GM12878 (cell line): ENCODE measurements at regions not wholly inside any gene's neighbourhood (a gene's known extent, or its start where the extent isn't known, plus 50 kb on each side); places are given as distances from the start of the nearest gene placed in this dataset.

Experiments used
- CHD4 ChIP-seq: fragments of 200-600 bp; sonication (generic); IDR thresholded peaks from 2 replicates; pipeline ENCODE4 v1.6.1; 2016; ENCODE audit warnings: mild to moderate bottlenecking
- EP300 ChIP-seq, 2 experiments: fragments of 150-350 bp in 1 of 2; IDR thresholded peaks; 2 replicates each; pipeline ENCODE4 v1.6.1; 2011 to 2012; ENCODE audit warnings: low read depth in 2 of 2, low read length in 2 of 2, borderline replicate concordance in 1 of 2, improper control_type of control experiment in 1 of 2, inconsistent platforms in 1 of 2; ENCODE audit not compliant: control insufficient read depth in 1 of 2
- HDAC6 ChIP-seq: fragments of 200-600 bp; sonication (generic); IDR thresholded peaks from one replicate; pipeline ENCODE4 v1.8.0; 2017; ENCODE audit warnings: antibody characterized with exemption; ENCODE audit not compliant: unreplicated experiment
- IKZF1 ChIP-seq: fragments of 450-650 bp; conservative IDR thresholded peaks from 2 replicates; pipeline ENCODE4 v1.6.1; 2017; ENCODE audit warnings: antibody characterized with exemption, mild to moderate bottlenecking
- LARP7 ChIP-seq: fragments of 450-650 bp; IDR thresholded peaks from 2 replicates; pipeline ENCODE4 v1.6.1; 2017; ENCODE audit warnings: mild to moderate bottlenecking
- NFIC ChIP-seq: IDR thresholded peaks from 2 replicates; pipeline ENCODE4 v1.6.1; 2012; ENCODE audit warnings: low read depth, mild to moderate bottlenecking, inconsistent platforms, low read length, moderate library complexity
- NFXL1 ChIP-seq: fragments of 450-650 bp; IDR thresholded peaks from 2 replicates; pipeline ENCODE4 v1.6.1; 2017; ENCODE audit warnings: antibody characterized with exemption, mild to moderate bottlenecking, borderline replicate concordance
- POLR2AphosphoS2 ChIP-seq: IDR thresholded peaks from 2 replicates; pipeline ENCODE4 v1.6.1; 2011; ENCODE audit warnings: low read depth, mild to moderate bottlenecking, low read length, improper control_type of control experiment, moderate library complexity
- SIN3A ChIP-seq: IDR thresholded peaks from 2 replicates; pipeline ENCODE4 v1.6.1; 2012; ENCODE audit warnings: low read depth, low read length, improper control_type of control experiment
- TARDBP ChIP-seq: IDR thresholded peaks from 2 replicates; pipeline ENCODE4 v1.6.1; 2016; ENCODE audit warnings: borderline replicate concordance
- ZNF207 ChIP-seq: fragments of 450-650 bp; IDR thresholded peaks from 2 replicates; pipeline ENCODE4 v1.6.1; 2014; ENCODE audit warnings: antibody characterized with exemption, mild to moderate bottlenecking, borderline replicate concordance
- TF ChIP-seq, protein P1 (sequence below): fragments of 450-650 bp; IDR thresholded peaks from 2 replicates; pipeline ENCODE4 v1.6.1; 2016; ENCODE audit warnings: mild to moderate bottlenecking
- TF ChIP-seq, protein P2 (sequence below): IDR thresholded peaks from 2 replicates; pipeline ENCODE4 v1.6.1; 2012; ENCODE audit warnings: low read depth, low read length, improper control_type of control experiment
- TF ChIP-seq, protein P3 (sequence below): fragments of 450-650 bp; formaldehyde crosslinking; IDR thresholded peaks from 2 replicates; pipeline ENCODE4 v1.4.0; 2020; ENCODE audit warnings: mild to moderate bottlenecking, moderate library complexity
- TF ChIP-seq, protein P4 (sequence below): IDR thresholded peaks from 2 replicates; pipeline ENCODE4 v1.6.1; 2012; ENCODE audit warnings: mild to moderate bottlenecking, low read depth, low read length
- TF ChIP-seq, protein P5 (sequence below): fragments of 450-650 bp; IDR thresholded peaks from 2 replicates; pipeline ENCODE4 v1.6.1; 2016; ENCODE audit warnings: mild to moderate bottlenecking

DNA sequence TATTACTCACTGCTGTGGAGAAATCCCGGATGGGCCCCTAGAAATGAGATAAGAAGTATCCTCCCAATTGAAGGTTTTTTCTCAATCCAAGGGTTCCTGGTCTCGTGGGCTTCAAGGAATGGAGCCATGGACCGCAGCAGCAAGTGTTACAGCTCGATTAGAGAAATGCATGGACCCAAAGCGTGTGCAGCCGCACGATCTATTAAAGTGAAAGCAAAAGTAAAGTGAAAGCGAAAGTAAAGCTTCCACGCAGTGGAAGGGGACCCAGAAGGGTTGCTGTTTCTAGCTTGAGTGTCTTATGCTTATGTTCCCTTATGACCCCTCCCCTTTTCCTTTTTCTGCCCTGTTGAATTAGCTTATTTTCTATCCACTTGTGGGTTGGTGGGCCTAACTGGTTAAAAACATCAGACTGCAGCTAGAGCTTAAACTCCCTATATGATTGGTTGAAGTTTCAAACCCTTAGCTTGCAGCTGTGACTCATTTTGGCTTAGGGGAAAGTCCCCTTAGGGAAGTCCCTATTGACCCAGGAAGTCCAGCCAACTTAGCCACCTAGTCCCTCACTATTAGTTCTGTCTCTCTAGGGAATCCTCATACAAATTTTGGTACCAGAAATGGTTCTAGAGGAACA, 1111.8 kb downstream of the TAF11L14 start (continued):
- no peak for TF ChIP-seq HDAC6
- TF ChIP-seq POLR2AphosphoS2: no peak
- TF ChIP-seq ZNF207: no peak
- TF ChIP-seq CHD4: no peak
- TF ChIP-seq, protein P1, sequence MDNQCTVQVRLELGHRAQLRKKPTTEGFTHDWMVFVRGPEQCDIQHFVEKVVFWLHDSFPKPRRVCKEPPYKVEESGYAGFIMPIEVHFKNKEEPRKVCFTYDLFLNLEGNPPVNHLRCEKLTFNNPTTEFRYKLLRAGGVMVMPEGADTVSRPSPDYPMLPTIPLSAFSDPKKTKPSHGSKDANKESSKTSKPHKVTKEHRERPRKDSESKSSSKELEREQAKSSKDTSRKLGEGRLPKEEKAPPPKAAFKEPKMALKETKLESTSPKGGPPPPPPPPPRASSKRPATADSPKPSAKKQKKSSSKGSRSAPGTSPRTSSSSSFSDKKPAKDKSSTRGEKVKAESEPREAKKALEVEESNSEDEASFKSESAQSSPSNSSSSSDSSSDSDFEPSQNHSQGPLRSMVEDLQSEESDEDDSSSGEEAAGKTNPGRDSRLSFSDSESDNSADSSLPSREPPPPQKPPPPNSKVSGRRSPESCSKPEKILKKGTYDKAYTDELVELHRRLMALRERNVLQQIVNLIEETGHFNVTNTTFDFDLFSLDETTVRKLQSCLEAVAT: peak; percentile 28; the same call in 1 of the 2 replicates
- TF ChIP-seq LARP7: no peak
- TF ChIP-seq EP300 (IDR thresholded peaks at IDR 0.05; ENCODE audit: borderline replicate concordance in 1 of 2, control insufficient read depth in 1 of 2, low read depth in 2 of 2, low read length in 2 of 2): peak in 1 of 2 experiments; percentile 48; a peak in 1 of 4 replicates
- TF ChIP-seq, protein P2, sequence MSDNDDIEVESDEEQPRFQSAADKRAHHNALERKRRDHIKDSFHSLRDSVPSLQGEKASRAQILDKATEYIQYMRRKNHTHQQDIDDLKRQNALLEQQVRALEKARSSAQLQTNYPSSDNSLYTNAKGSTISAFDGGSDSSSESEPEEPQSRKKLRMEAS: no peak
- no peak for TF ChIP-seq IKZF1
- no peak for TF ChIP-seq SIN3A
- TF ChIP-seq, protein P3, sequence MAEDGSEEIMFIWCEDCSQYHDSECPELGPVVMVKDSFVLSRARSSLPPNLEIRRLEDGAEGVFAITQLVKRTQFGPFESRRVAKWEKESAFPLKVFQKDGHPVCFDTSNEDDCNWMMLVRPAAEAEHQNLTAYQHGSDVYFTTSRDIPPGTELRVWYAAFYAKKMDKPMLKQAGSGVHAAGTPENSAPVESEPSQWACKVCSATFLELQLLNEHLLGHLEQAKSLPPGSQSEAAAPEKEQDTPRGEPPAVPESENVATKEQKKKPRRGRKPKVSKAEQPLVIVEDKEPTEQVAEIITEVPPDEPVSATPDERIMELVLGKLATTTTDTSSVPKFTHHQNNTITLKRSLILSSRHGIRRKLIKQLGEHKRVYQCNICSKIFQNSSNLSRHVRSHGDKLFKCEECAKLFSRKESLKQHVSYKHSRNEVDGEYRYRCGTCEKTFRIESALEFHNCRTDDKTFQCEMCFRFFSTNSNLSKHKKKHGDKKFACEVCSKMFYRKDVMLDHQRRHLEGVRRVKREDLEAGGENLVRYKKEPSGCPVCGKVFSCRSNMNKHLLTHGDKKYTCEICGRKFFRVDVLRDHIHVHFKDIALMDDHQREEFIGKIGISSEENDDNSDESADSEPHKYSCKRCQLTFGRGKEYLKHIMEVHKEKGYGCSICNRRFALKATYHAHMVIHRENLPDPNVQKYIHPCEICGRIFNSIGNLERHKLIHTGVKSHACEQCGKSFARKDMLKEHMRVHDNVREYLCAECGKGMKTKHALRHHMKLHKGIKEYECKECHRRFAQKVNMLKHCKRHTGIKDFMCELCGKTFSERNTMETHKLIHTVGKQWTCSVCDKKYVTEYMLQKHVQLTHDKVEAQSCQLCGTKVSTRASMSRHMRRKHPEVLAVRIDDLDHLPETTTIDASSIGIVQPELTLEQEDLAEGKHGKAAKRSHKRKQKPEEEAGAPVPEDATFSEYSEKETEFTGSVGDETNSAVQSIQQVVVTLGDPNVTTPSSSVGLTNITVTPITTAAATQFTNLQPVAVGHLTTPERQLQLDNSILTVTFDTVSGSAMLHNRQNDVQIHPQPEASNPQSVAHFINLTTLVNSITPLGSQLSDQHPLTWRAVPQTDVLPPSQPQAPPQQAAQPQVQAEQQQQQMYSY (CRISPR knock-in tag): no peak
- TF ChIP-seq NFIC: peak; percentile 55; the same call in 1 of the 2 replicates
- TF ChIP-seq, protein P4, sequence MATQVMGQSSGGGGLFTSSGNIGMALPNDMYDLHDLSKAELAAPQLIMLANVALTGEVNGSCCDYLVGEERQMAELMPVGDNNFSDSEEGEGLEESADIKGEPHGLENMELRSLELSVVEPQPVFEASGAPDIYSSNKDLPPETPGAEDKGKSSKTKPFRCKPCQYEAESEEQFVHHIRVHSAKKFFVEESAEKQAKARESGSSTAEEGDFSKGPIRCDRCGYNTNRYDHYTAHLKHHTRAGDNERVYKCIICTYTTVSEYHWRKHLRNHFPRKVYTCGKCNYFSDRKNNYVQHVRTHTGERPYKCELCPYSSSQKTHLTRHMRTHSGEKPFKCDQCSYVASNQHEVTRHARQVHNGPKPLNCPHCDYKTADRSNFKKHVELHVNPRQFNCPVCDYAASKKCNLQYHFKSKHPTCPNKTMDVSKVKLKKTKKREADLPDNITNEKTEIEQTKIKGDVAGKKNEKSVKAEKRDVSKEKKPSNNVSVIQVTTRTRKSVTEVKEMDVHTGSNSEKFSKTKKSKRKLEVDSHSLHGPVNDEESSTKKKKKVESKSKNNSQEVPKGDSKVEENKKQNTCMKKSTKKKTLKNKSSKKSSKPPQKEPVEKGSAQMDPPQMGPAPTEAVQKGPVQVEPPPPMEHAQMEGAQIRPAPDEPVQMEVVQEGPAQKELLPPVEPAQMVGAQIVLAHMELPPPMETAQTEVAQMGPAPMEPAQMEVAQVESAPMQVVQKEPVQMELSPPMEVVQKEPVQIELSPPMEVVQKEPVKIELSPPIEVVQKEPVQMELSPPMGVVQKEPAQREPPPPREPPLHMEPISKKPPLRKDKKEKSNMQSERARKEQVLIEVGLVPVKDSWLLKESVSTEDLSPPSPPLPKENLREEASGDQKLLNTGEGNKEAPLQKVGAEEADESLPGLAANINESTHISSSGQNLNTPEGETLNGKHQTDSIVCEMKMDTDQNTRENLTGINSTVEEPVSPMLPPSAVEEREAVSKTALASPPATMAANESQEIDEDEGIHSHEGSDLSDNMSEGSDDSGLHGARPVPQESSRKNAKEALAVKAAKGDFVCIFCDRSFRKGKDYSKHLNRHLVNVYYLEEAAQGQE: no peak
- TF ChIP-seq TARDBP: no peak
- TF ChIP-seq, protein P5, sequence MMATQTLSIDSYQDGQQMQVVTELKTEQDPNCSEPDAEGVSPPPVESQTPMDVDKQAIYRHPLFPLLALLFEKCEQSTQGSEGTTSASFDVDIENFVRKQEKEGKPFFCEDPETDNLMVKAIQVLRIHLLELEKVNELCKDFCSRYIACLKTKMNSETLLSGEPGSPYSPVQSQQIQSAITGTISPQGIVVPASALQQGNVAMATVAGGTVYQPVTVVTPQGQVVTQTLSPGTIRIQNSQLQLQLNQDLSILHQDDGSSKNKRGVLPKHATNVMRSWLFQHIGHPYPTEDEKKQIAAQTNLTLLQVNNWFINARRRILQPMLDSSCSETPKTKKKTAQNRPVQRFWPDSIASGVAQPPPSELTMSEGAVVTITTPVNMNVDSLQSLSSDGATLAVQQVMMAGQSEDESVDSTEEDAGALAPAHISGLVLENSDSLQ: no peak
- TF ChIP-seq NFXL1: no peak
